ENCODE measurements at regions not wholly inside any gene's neighbourhood (a gene's known extent, or its start where the extent isn't known, plus 50 kb on each side); places are given as distances from the start of the nearest gene placed in this dataset.

GRCh38 chr13:40232311-40233040 is 434.0 kb downstream of the FOXO1 start:
- DNase-seq, result no peak

GRCh38 chr13:40233731-40234195 is 432.7 kb downstream of the FOXO1 start:
- DNase-seq, result no peak

- no peak for DNase-seq
Measured at GRCh38 chr13:40235160-40235796, 431.2 kb downstream of the FOXO1 start.

GRCh38 chr13:40236566-40237168 is 429.8 kb downstream of the FOXO1 start:
- no peak for DNase-seq

- no peak for DNase-seq
Measured at GRCh38 chr13:40238761-40239160, 427.7 kb downstream of the FOXO1 start.

GRCh38 chr13:40240293-40240692 is 426.1 kb downstream of the FOXO1 start:
- DNase-seq, result no peak

- no peak for DNase-seq
Measured at GRCh38 chr13:40241125-40241798, 425.2 kb downstream of the FOXO1 start.

GRCh38 chr13:40243047-40243446 is 423.4 kb downstream of the FOXO1 start:
- no peak for DNase-seq

GRCh38 chr13:40243982-40244381 is 422.5 kb downstream of the FOXO1 start:
- DNase-seq, result no peak

GRCh38 chr13:40245567-40245966 is 420.9 kb downstream of the FOXO1 start:
- no peak for DNase-seq

- DNase-seq, result no peak
Measured at GRCh38 chr13:40247845-40248244, 418.6 kb downstream of the FOXO1 start.

GRCh38 chr13:40251343-40252032 is 415.0 kb downstream of the FOXO1 start:
- DNase-seq, result no peak

- DNase-seq, result no peak
Measured at GRCh38 chr13:40252241-40252640, 414.2 kb downstream of the FOXO1 start.

GRCh38 chr13:40252676-40253075 is 413.8 kb downstream of the FOXO1 start:
- no peak for DNase-seq

- no peak for DNase-seq
Measured at GRCh38 chr13:40254394-40254793, 412.0 kb downstream of the FOXO1 start.

GRCh38 chr13:40255551-40255950 is 410.9 kb downstream of the FOXO1 start:
- DNase-seq, result no peak

GRCh38 chr13:40259899-40260298 is 406.5 kb downstream of the FOXO1 start:
- DNase-seq, result no peak

GRCh38 chr13:40261336-40261735 is 405.1 kb downstream of the FOXO1 start:
- DNase-seq, result no peak

- DNase-seq, result no peak
Measured at GRCh38 chr13:40261947-40262346, 404.5 kb downstream of the FOXO1 start.

GRCh38 chr13:40269086-40269485 is 397.4 kb downstream of the FOXO1 start:
- DNase-seq, result no peak

GRCh38 chr13:40270726-40271125 is 395.7 kb downstream of the FOXO1 start:
- no peak for DNase-seq

- DNase-seq, result no peak
Measured at GRCh38 chr13:40271271-40271885, 395.1 kb downstream of the FOXO1 start.

Data from NCI-H1092 (cell line).